NOMO-1 treated with dmso at 0.1 percent for 144 hours (cell line): ENCODE measurements at regions not wholly inside any gene's neighbourhood (a gene's known extent, or its start where the extent isn't known, plus 50 kb on each side); places are given as distances from the start of the nearest gene placed in this dataset.
A peak's percentile ranks its signal among the peaks of the same experiment; 100 is the strongest.

Source experiments
- DNase-seq: peaks from one replicate; lab custom pipeline; 2025; ENCODE audit not compliant: unreplicated experiment; lab: John Stamatoyannopoulos, UW

GRCh38 chr5:164332349-164333196 is 827.2 kb downstream of the MAT2B start:
- no peak for DNase-seq

GRCh38 chr5:164335837-164336236 is 830.4 kb downstream of the MAT2B start:
- no peak for DNase-seq

- DNase-seq = no peak
These were observed 830.9 kb downstream of the MAT2B start for GRCh38 chr5:164336276-164336675.

- DNase-seq = no peak
These were observed 831.5 kb downstream of the MAT2B start for GRCh38 chr5:164336906-164337305.

GRCh38 chr5:164341056-164341619 is 835.7 kb downstream of the MAT2B start:
- no peak for DNase-seq

- DNase-seq = no peak
These were observed 839.9 kb downstream of the MAT2B start for GRCh38 chr5:164345173-164345849.

GRCh38 chr5:164345853-164346252 is 840.4 kb downstream of the MAT2B start:
- no peak for DNase-seq

- no peak for DNase-seq
These were observed 841.6 kb downstream of the MAT2B start for GRCh38 chr5:164346785-164347630.

- DNase-seq = no peak
These were observed 844.8 kb downstream of the MAT2B start for GRCh38 chr5:164350236-164350635.

GRCh38 chr5:164351245-164351834 is 845.9 kb downstream of the MAT2B start:
- DNase-seq = no peak

- no peak for DNase-seq
These were observed 847.3 kb downstream of the MAT2B start for GRCh38 chr5:164352695-164353094.

- DNase-seq = no peak
These were observed 847.7 kb downstream of the MAT2B start for GRCh38 chr5:164353155-164353554.

- DNase-seq = no peak
These were observed 848.8 kb downstream of the MAT2B start for GRCh38 chr5:164354139-164354751.

GRCh38 chr5:164355267-164355830 is 849.9 kb downstream of the MAT2B start:
- DNase-seq = no peak

- DNase-seq = no peak
These were observed 851.4 kb downstream of the MAT2B start for GRCh38 chr5:164356790-164357189.

- peak; percentile 16 for DNase-seq
These were observed 852.1 kb downstream of the MAT2B start for GRCh38 chr5:164357395-164358033.

- DNase-seq = peak; percentile 19
These were observed 853.3 kb downstream of the MAT2B start for GRCh38 chr5:164358531-164359259.

GRCh38 chr5:164359260-164360255 is 854.1 kb downstream of the MAT2B start:
- DNase-seq = no peak
